ENCODE measurements at regions not wholly inside any gene's neighbourhood (a gene's known extent, or its start where the extent isn't known, plus 50 kb on each side); places are given as distances from the start of the nearest gene placed in this dataset.
A peak's percentile ranks its signal among the peaks of the same experiment; 100 is the strongest.

GRCh38 chr1:60924964-60925798 is 157.2 kb upstream of the NFIA start:
- Mint-ChIP-seq H3K27ac (no peak overlapping the region), H3K27me3 (ENCODE audit: low read depth) (no peaks in the 10 kb centered on the region; the same call in none of the 2 replicates), H3K36me3 (no peaks in the 10 kb centered on the region), H3K4me3 (no peak overlapping the region), H3K4me1 (peaks cover 35% of the 10 kb centered on the region), H3K9me3 (no peaks in the 10 kb centered on the region)
- ATAC-seq (peak; percentile 49), DNase-seq (ENCODE audit: low spot score) (no peak)
- CTCF ChIA-PET = interaction anchor here (0.8 to 1.6 kb wide), 2 partner anchors 39 to 125 kb away, joined by 3 read pairs; no protein-coding TSS in a partner anchor
- POLR2A ChIA-PET = interaction anchor here (0.5 to 0.7 kb wide), 3 partner anchors 9 to 1476 kb away, joined by 3 to 4 read pairs (median 3); no protein-coding TSS in a partner anchor
- TF ChIP-seq USF2 (CRISPR knock-in tag; IDR thresholded peaks at IDR 0.05) = no peak
- TF ChIP-seq USF1 (CRISPR knock-in tag; IDR thresholded peaks at IDR 0.05) = no peak
- no peak for TF ChIP-seq GRHL2 (CRISPR knock-in tag; IDR thresholded peaks at IDR 0.05; ENCODE audit: insufficient replicate concordance, severe bottlenecking)
- TF ChIP-seq AFF4 (CRISPR knock-in tag; IDR thresholded peaks at IDR 0.05; ENCODE audit: borderline replicate concordance) = no peak
- TF ChIP-seq FOXP1 (CRISPR knock-in tag; IDR thresholded peaks at IDR 0.05; ENCODE audit: borderline replicate concordance) = no peak
- TF ChIP-seq ATF2 (CRISPR knock-in tag; IDR thresholded peaks at IDR 0.05; ENCODE audit: borderline replicate concordance, low read depth) = no peak
- TF ChIP-seq SMAD4 (CRISPR knock-in tag; IDR thresholded peaks at IDR 0.05) = no peak
- no peak for TF ChIP-seq MXD4 (CRISPR knock-in tag; IDR thresholded peaks at IDR 0.05; ENCODE audit: borderline replicate concordance)
- no peak for TF ChIP-seq MAX (CRISPR knock-in tag; IDR thresholded peaks at IDR 0.05)
- TF ChIP-seq HMGXB4 (CRISPR knock-in tag; IDR thresholded peaks at IDR 0.05) = no peak
- TF ChIP-seq ZNF281 (CRISPR knock-in tag; IDR thresholded peaks at IDR 0.05) = no peak
